Liver (tissue), 3 donors: ENCODE measurements at regions not wholly inside any gene's neighbourhood (a gene's known extent, or its start where the extent isn't known, plus 50 kb on each side); places are given as distances from the start of the nearest gene placed in this dataset.

Source experiments
- CTCF ChIP-seq: fragments of 150-350 bp; IDR thresholded peaks from 2 replicates; pipeline ENCODE4 v1.5.1; 2017; ENCODE audit warnings: improper control_type of control experiment, low read depth, low read length; ENCODE audit not compliant: missing input control
- EGR1 ChIP-seq, 2 donors: IDR thresholded peaks; 2 replicates each; pipeline ENCODE4 v1.6.1; 2016 to 2018; ENCODE audit warnings: antibody characterized with exemption in 2 of 2, low read depth in 2 of 2
- GABPA ChIP-seq, 2 donors: IDR thresholded peaks in 1 of 2; conservative IDR thresholded peaks in 1 of 2; 2 replicates each; pipeline ENCODE4 v1.6.1; 2016; ENCODE audit warnings: antibody characterized with exemption in 2 of 2, mild to moderate bottlenecking in 1 of 2, moderate library complexity in 1 of 2
- JUND ChIP-seq, 2 donors: IDR thresholded peaks; 2 replicates each; pipeline ENCODE4 v1.6.1; 2016; ENCODE audit warnings: antibody characterized with exemption in 2 of 2
- MAX ChIP-seq: IDR thresholded peaks from 2 replicates; pipeline ENCODE4 v1.6.1; 2016; ENCODE audit warnings: antibody characterized with exemption
- REST ChIP-seq: IDR thresholded peaks from 2 replicates; pipeline ENCODE4 v1.6.1; 2016; ENCODE audit warnings: antibody characterized with exemption, mild to moderate bottlenecking
- RXRA ChIP-seq, 2 donors: IDR thresholded peaks; 2 replicates each; pipeline ENCODE4 v1.6.1; 2017 to 2018; ENCODE audit warnings: antibody characterized with exemption in 2 of 2, mild to moderate bottlenecking in 1 of 2
- ZBTB33 ChIP-seq: IDR thresholded peaks from 2 replicates; pipeline ENCODE4 v1.6.1; 2016; ENCODE audit warnings: antibody characterized with exemption
- donor health status: healthy.
- donor health status: healthy.

GRCh38 chr21:35451276-35451675, 402.2 kb upstream of the RUNX1 start:
- TF ChIP-seq ZBTB33 (no peak), CTCF (no peak), JUND (IDR thresholded peaks at IDR 0.05) (no peak), MAX (no peak), EGR1 (IDR thresholded peaks at IDR 0.05; ENCODE audit: low read depth in 2 of 2) (no peak), GABPA (IDR thresholded peaks at IDR 0.05 in 1 of 2, conservative IDR thresholded peaks at IDR 0.05 in 1 of 2) (no peak), RXRA (IDR thresholded peaks at IDR 0.05) (no peak), REST (no peak)
